Myocyte (in vitro differentiated cells): ENCODE measurements at regions not wholly inside any gene's neighbourhood (a gene's known extent, or its start where the extent isn't known, plus 50 kb on each side); places are given as distances from the start of the nearest gene placed in this dataset.

Source experiments
- DNase-seq: peaks from one replicate; pipeline ENCODE4 v3.0.0-alpha.2; 2012; ENCODE audit warnings: low read depth

GRCh38 chr5:3818624-3819023 lies 223.0 kb downstream of the IRX1 start:
- no peak for DNase-seq

GRCh38 chr5:3825531-3826451 lies 230.2 kb downstream of the IRX1 start:
- DNase-seq: no peak

DNA sequence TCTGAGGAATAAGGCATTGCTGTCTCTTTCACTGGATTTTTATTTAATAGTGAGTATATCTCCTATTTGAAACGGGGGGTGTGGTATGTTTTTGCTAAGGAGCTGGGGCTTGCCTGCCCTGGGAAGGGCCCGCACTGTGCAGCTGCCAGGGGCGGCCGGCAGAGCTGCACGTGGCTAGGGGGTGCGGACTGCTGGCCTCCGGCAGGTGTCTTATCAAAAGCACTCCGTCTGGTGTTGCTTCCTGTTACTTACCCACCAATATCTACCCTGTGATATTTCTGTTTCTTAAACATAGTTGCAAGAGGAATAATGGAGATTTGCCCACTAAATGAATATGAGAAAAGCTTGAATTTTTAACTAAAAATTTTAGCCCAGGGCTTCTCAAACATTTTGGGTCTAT lies 232.0 kb downstream of the IRX1 start:
- DNase-seq: no peak

- DNase-seq: no peak
Measured at GRCh38 chr5:3828761-3829160, 233.1 kb downstream of the IRX1 start.

- DNase-seq: no peak
Measured at GRCh38 chr5:3833566-3833965, 237.9 kb downstream of the IRX1 start.

DNA sequence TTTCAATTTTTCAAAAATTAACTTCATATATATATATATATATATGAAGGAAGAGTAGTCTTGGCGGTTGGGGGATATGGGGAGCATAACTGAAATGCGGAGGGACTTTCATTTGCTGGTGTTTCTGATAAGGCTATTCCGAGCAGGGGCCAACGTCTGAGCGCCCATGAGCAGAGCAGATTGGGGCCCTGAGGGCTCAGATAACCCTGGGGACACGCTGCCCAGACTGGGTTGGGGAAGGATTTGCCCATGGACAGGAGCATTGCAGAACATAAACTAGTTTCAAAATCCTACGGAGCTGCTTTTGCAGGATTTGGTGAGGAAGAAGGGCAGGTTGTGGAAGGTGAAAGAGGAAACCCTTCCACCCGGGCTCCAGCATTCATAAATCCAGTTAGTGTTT lies 240.2 kb downstream of the IRX1 start:
- no peak for DNase-seq

DNA sequence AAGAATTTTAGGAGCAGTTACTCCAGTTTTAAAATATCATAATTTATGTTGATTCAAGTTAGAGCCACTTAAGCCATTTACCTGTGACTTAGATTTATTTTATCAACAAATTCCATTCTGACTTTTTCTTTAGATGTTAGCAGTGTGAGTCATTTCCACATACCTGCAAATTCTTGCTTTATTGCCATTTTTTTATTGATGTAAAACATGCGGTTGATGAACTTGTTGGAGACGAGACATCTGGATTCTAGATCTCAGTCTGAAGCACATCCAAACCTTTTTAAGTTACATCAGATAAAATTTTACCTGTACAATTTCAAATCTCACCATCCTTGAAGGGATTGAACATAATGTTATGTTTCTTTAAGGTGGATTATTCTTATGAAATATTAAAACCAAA lies 240.9 kb downstream of the IRX1 start:
- no peak for DNase-seq

GRCh38 chr5:3837506-3837905 lies 241.9 kb downstream of the IRX1 start:
- DNase-seq: no peak

- DNase-seq: no peak
Measured at GRCh38 chr5:3839151-3839550, 243.5 kb downstream of the IRX1 start.

DNA sequence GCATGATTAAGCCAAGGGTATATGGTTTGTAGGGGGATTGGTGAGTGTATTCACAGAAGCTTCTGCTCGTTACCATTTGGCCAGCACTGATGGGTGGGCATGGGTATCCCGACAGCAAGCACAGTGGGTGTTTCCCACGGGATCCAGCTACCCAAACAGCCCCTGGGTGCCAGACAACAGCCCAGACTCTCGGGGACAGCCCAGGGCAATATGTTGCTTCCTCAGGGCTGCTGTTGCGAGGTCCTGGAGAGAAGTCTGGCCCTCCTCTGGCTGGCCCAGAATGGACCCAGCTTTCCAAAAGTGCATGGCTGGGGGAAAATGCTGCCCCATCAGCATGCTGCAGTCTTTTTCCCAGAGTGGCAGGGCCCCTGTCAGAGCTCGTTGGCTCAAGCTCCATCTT lies 247.0 kb downstream of the IRX1 start:
- no peak for DNase-seq

- no peak for DNase-seq
Measured at GRCh38 chr5:3843706-3844105, 248.1 kb downstream of the IRX1 start.

GRCh38 chr5:3844266-3844665 lies 248.6 kb downstream of the IRX1 start:
- no peak for DNase-seq

DNA sequence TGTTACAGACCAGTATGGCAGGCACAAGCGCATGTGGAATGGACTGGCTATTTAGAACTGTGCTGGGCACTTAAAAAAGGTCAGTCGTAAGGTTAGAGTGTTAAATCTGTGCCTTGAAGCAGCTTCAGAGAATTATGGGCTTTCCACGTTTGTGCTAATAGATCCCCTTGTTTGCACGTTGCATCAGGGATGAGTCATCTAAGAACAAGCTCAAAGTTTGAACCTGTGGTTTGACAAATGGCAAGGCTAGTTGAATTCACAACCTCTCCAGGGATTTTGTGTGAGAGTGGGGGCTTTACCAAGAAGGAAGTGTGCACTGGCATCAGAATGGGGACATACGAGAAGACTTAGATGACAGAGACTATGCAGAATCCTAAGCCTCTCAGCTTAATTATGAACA lies 249.6 kb downstream of the IRX1 start:
- DNase-seq: no peak

DNA sequence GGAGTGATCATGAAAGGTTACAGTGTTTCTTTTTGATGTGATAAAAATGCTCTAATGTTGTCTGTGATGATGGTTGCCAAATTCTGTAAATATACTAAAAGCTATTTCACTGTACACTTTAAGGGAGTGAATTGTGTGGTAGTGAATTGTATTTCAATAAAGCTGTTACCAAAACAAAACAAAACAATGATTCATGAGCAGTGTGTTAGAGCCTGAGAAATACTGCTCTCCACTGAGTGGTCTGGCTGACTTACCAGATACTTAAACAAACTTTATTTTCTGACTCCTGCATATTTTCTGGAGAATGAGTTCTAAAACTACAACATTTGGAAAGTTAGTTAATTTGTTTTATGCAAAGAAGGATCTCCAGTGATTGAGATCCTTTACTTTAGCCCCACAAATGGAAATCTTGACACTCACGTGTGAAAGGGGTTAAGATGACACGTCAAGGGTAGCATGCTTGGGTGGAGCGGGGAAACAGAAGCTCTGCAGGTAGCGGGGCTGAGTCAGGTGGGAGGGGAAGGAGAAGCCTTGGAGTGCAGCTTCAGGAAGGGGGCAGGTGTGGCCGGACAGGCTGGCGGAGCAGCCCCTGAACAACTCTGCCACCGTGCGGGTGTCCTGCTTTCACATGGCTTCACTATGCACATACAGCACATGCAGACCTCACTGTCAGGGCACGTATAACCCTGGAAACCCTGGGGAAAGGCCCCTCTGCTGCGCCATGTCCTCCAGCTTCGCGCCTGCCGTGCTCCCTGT lies 256.7 kb downstream of the IRX1 start:
- no peak for DNase-seq

DNA sequence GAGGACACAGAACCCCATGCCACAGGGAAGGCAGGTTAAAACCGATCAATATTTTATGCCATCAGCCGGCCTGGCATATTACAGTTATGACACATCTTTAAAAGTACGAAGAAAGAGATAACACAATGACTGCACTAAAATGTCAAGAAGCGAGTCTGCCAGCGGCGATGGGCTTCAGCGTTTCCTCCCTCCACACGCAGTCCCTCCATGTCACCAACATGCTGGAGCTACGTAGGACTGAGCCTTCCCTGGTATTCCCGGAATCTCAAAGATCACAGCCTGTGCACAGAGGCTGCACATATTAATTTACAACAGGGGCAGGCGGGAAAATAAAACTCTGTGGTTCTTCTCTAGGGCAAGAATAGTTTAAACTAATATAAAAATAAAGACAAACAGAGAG lies 257.7 kb downstream of the IRX1 start:
- no peak for DNase-seq

DNA sequence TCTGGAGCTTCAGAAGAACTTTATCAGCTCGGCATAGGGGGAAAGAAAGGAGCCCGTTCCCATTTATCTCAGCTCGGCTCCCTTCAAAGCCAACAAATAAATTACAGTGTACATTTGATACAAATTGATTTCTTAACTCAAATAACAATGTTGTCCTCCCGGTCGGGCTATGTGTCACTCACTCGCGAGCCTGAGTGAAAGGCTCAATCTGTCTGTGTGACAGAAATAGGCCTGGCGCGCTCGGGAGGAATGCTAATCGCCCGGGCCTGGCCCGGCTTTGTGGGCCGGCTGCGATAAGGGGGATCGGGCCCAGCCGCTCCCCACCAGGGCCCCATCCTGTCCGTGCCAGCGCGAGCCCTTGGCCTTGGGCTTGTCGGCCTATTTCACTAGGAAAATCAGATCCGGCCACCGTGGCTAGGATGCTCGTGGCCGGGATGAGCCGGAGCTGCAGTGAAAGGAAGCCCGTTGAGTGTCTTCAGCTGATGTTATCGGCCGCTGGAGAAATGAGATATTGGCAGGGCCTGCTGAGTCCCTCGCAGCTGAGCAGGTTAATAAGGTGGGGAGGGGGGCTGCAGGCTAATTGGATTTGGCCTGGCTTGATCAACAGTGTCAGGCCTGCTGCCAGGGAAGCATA lies 258.7 kb downstream of the IRX1 start:
- no peak for DNase-seq

- no peak for DNase-seq
Measured at GRCh38 chr5:3856036-3856435, 260.4 kb downstream of the IRX1 start.

DNA sequence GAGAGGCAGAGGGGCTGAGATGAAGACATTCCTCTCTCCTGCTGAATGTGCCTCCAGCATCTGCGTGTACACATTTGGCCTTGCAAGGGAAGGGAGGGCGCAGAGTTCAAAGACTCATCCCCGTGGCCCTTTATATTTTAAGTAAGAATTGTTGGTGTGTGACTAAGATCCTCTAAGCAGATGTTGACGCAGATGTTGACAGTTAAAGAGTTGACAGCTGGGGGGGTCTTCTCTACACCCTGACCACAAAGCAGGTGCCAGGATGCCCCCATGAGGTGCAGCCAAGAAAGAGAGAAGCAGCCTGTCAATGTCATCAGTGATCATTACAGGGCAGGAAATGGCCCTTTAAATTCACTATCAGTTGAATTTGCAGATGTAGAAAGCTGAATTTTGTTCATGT lies 262.9 kb downstream of the IRX1 start:
- DNase-seq: no peak

GRCh38 chr5:3862906-3863305 lies 267.3 kb downstream of the IRX1 start:
- DNase-seq: no peak

- DNase-seq: no peak
Measured at GRCh38 chr5:3875144-3875543, 279.5 kb downstream of the IRX1 start.

DNA sequence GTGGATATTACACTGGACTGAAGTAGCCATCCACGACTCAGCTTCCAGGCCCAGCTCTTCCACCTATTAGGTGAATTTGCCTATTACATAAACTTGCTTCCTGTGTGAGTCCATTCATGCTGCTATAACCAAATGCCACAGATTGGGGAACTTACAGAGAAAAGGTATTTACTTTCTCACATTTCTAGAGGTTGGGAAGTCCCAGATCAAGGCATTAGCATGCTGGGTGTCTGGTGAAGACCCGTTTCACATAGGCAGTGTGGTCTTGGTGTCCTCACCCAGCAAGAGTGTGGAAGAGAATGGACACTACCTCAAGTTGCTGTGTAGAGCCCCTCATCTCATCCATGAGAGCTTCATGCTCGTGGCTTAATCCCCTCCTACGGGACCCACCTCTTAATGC lies 282.6 kb downstream of the IRX1 start:
- no peak for DNase-seq

DNA sequence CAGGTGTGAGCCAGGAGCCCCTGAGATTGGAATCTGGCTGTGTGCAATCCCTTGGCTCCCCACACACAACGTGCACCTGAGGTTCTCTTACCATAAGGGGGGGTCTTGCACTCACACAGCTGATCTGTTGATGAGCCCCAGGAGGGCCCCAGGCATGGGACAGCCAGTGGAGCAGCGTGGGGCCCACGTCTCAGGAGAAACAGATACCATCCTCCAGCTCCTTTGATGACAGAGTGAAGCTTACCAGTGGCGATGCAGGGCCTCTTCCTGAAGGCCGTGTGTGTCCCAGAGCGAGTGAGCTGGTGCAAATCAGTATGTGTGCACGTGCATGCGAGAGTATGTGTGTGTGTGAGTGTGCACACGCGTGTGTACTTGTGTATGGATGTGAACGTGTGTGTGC lies 287.4 kb downstream of the IRX1 start:
- no peak for DNase-seq
